Osteocyte (in vitro differentiated cells): ENCODE measurements at regions not wholly inside any gene's neighbourhood (a gene's known extent, or its start where the extent isn't known, plus 50 kb on each side); places are given as distances from the start of the nearest gene placed in this dataset.

Experiments
- DNase-seq: peaks from one replicate; pipeline ENCODE4 v3.0.0; 2021; ENCODE audit warnings: mixed read lengths; ENCODE audit not compliant: unreplicated experiment; ENCODE audit errors: extremely low spot score
- H3K27ac Mint-ChIP-seq: one replicate; pipeline ENCODE4 v1.8.0; 2021; ENCODE audit warnings: mild to moderate bottlenecking, mixed read lengths; ENCODE audit not compliant: unreplicated experiment
- H3K27me3 Mint-ChIP-seq: one replicate; pipeline ENCODE4 v1.8.0; 2021; ENCODE audit warnings: mixed read lengths; ENCODE audit not compliant: unreplicated experiment
- H3K36me3 Mint-ChIP-seq: one replicate; pipeline ENCODE4 v1.8.0; 2021; ENCODE audit warnings: mixed read lengths; ENCODE audit not compliant: unreplicated experiment
- H3K4me1 Mint-ChIP-seq: one replicate; pipeline ENCODE4 v1.8.0; 2021; ENCODE audit warnings: mixed read lengths; ENCODE audit not compliant: unreplicated experiment
- H3K4me3 Mint-ChIP-seq: one replicate; pipeline ENCODE4 v1.8.0; 2021; ENCODE audit warnings: mild to moderate bottlenecking, moderate library complexity, mixed read lengths; ENCODE audit not compliant: unreplicated experiment
- H3K9me3 Mint-ChIP-seq: one replicate; pipeline ENCODE4 v1.8.0; 2021; ENCODE audit warnings: mixed read lengths; ENCODE audit not compliant: unreplicated experiment
- CTCF ChIP-seq: fragments of 200-600 bp; sonication (generic); IDR thresholded peaks from 2 replicates; pipeline ENCODE4 v1.5.0; 2021; ENCODE audit warnings: antibody characterized with exemption, mild to moderate bottlenecking, moderate library complexity

GRCh38 chr16:13756411-13757140, 163.4 kb upstream of the ERCC4 start:
- Mint-ChIP-seq H3K4me3 (no peak overlapping the region), H3K36me3 (no peaks in the 10 kb centered on the region), H3K27ac (no peak overlapping the region), H3K9me3 (peaks cover 12% of the 10 kb centered on the region), H3K27me3 (no peaks in the 10 kb centered on the region), H3K4me1 (no peaks in the 10 kb centered on the region)
- no peak for DNase-seq
- no peak for TF ChIP-seq CTCF

GRCh38 chr16:13766334-13766733, 153.6 kb upstream of the ERCC4 start:
- no peak overlapping the region for H3K4me3 Mint-ChIP-seq

GRCh38 chr16:13767215-13767614, 152.7 kb upstream of the ERCC4 start:
- no peak for DNase-seq
- Mint-ChIP-seq H3K27me3 (no peaks in the 10 kb centered on the region), H3K9me3 (peaks cover 5% of the 10 kb centered on the region), H3K36me3 (no peaks in the 10 kb centered on the region), H3K27ac (no peak overlapping the region), H3K4me3 (no peak overlapping the region), H3K4me1 (no peaks in the 10 kb centered on the region)
- no peak for TF ChIP-seq CTCF

More at GRCh38 chr16:13766334-13766733, 153.6 kb upstream of the ERCC4 start:
- Mint-ChIP-seq H3K36me3 (no peaks in the 10 kb centered on the region), H3K4me1 (no peaks in the 10 kb centered on the region), H3K27me3 (no peaks in the 10 kb centered on the region), H3K27ac (no peak overlapping the region), H3K9me3 (peaks cover 5% of the 10 kb centered on the region)
- no peak for DNase-seq
- no peak for TF ChIP-seq CTCF

GRCh38 chr16:13768471-13768870, 151.5 kb upstream of the ERCC4 start:
- Mint-ChIP-seq H3K9me3 (peaks cover 5% of the 10 kb centered on the region), H3K36me3 (no peaks in the 10 kb centered on the region), H3K27ac (no peak overlapping the region), H3K4me3 (no peak overlapping the region), H3K27me3 (no peaks in the 10 kb centered on the region), H3K4me1 (no peaks in the 10 kb centered on the region)
- no peak for DNase-seq
- TF ChIP-seq CTCF = no peak

- no peaks in the 10 kb centered on the region for H3K27me3 Mint-ChIP-seq
- no peak for DNase-seq
- no peak overlapping the region for H3K27ac Mint-ChIP-seq
- no peaks in the 10 kb centered on the region for H3K36me3 Mint-ChIP-seq
- H3K4me1 Mint-ChIP-seq = no peaks in the 10 kb centered on the region
- H3K4me3 Mint-ChIP-seq = no peak overlapping the region
- no peak for TF ChIP-seq CTCF
- H3K9me3 Mint-ChIP-seq = peaks cover 2% of the 10 kb centered on the region
These were observed 149.5 kb upstream of the ERCC4 start for GRCh38 chr16:13770436-13770835.
